ENCODE measurements at regions not wholly inside any gene's neighbourhood (a gene's known extent, or its start where the extent isn't known, plus 50 kb on each side); places are given as distances from the start of the nearest gene placed in this dataset.

- DNase-seq, result no peak
These were observed 1189.5 kb upstream of the TMEM132C start for GRCh38 chr12:127077262-127078045.

DNA sequence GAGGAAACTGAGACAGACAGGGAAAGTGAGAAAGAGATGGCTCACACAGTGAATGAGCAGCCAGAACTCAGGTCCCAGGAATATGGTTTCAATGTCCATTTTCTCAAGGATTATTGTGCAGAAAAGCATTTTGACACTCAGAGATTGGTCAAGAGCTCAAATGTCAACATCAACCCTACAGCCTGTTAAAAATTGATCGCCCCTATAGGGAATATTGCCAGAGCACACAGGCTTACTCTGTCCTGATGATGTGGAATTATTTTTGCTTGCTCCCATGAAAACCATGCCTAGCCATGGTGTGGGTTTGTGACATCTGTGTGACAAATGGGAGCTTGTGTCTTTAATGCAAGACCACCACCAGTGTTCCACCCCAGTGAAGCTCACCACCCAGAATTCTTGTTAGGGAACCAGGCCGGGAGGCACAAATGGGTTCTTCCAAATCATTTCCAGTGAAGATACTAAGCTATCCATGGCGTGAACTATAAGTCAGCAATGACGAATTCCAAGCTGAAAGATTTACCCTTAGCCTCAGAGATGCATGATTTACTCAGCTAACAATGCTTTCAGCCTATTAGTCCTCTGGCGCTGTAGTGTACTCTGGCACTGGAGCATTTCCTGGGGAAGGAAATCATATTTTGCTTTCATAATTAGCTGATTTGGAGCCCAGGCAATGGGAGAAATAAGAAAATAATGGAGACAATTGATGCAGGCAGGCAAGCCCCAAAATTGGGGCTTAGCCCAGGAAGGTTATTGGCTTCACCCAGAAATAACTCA is 1188.2 kb upstream of the TMEM132C start:
- no peak for DNase-seq

DNA sequence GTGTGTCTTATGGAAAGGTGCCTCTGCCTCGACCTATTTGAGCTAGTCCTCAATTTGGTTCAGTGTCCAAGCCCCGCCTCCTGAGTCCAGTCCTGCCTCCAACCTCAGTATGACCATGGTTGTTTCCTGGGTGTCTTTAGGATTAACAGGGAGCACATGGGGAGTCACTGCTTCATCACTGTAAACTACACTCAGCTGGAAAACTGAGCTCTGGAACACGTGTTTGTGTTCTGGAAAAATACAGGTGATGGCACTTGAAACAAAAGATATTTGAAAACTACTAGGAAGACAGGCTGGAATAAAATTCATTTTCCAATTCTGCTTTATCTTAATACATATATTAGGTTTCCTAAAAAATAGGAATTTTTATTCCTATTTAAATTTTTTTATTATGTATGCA is 1187.3 kb upstream of the TMEM132C start:
- no peak for DNase-seq

DNA sequence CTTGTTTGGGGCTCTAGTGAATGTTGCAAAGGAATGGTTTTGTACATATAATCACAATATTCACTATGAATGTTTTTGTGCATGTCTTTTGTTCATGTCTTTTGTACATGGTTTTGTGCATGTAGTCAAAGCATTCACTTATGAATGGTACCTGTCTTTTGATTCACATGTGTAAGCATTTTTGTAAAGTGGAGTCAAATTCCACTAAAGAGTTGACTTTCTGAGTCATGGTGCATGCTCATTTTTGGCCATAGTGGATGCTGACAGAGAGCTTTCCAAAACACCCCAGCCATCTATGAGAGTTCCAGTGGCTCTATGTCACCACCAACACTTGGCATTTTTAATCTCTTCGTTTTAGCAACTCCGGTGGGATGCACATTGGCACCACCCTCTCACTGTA is 1185.9 kb upstream of the TMEM132C start:
- no peak for DNase-seq

DNA sequence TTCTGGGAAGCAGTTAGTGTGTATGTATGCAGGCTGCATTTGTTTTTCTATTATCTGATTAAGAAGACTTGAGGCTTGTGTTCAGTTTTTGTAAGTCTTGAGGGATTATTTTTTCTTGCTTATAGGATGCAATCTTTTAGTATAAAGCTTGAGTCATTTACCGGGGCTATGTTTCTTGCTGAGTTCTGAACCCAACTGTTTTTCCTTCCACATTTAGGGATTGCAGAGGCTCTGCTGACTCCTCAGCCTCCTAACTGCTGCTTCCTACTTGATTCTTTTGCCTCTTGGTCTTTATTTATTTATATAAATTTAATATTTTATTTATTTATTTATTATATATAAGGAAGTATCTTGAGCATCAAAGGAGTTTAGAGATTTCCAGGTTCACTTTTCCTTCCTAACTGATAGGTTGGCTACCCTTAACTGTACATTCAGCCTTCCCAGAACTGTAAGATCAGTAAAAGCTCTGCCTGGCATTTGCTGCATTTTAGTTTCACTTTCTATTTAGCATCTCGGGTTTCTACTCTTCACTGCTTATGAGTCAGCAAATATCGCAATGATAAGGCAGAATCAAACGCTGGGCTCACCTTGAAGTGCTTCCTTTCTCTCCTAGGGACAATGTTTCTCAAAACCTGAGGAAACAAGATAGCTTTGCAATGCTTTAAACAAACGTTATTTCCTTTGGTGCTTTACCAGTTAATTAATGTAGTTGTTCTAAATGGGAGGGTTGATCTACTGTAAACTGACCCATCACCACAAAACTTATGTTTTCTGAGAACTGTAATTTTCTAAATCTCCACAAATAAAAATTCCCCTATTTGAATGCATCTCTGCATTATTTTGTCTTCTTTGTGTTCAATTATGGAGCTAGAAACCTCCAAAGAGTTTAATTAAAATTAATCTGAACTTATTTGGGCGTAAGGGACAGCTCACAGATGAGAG is 1183.7 kb upstream of the TMEM132C start:
- peak; percentile 33 for DNase-seq

DNA sequence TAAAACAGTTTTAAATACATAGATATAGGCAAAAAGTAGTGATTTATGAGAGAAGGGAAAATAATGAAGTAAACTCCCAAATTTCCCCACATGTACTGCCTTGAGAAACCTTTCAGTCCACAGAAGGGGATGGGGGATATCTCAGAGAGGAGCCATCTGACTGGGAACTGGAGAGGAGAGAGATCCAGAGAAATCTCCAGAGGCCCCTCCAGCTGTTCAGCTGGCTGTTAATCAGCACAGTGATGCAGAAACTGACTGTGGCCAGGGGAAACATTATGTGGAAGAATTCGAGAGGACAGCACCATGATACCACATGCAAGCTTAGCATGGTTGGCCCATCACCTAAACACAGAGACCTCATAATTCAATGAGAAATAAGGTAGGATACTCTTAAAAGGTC is 1165.9 kb upstream of the TMEM132C start:
- no peak for DNase-seq

- no peak for DNase-seq
These were observed 1160.9 kb upstream of the TMEM132C start for GRCh38 chr12:127106041-127106440.

DNA sequence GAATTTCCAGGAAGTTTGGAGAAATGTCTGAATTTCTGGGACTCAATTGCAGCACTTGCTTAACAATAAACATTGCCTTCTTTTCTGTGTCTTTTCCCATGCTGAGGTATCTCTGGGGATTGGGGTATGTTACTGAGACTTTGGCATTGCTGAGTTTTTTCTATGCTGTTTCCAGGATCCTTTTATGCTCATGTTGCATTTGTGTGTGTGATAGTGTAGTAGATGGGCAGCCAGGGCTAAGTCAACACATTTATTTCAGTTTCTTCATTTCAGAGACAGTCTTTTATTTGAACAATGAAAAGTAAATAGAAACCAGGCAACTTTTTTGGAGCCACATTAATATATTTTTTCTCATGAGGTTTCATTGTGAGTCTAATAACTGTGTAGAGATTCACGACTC is 1160.3 kb upstream of the TMEM132C start:
- no peak for DNase-seq

- no peak for DNase-seq
These were observed 1159.2 kb upstream of the TMEM132C start for GRCh38 chr12:127107744-127108143.

DNA sequence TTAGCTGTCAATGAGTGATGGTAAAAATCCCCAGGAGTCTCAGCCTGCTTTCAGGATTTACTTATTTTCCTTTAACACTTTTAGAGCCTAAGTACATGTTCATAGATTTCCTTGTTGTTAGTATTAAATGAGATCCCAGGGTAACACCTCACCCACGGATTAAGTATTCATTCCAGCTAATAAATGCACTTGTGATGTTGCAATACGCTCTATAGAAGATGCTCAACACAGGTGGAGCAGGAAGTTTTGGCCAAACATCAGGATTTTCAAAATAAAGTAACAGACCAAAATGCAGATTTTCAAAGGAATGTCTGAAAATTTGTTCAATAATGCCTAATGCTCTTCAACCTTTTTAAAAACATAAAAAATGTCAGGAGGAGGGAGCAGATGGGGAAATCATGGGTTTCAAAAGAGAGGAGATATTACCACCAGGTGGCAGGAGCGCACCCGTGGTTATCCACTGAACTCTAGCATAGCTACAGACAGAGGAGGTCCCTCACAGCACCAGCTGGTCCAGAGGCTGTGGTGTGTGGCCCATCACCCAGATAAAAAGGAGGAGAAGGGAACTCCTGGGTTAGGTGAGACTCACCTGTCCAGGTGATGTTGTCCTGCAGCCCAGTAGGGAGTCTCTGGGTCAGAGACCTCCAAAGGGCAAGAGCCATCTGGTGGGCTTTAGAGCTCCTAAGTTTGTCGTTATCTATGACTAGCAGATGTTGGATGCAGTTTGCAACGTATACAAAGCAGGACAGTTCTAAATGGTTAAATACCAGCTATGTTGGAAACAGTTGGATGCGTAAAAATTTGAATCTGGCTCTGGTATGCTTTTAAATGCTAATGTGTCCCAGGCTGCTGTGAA is 1158.4 kb upstream of the TMEM132C start:
- DNase-seq, result no peak

DNA sequence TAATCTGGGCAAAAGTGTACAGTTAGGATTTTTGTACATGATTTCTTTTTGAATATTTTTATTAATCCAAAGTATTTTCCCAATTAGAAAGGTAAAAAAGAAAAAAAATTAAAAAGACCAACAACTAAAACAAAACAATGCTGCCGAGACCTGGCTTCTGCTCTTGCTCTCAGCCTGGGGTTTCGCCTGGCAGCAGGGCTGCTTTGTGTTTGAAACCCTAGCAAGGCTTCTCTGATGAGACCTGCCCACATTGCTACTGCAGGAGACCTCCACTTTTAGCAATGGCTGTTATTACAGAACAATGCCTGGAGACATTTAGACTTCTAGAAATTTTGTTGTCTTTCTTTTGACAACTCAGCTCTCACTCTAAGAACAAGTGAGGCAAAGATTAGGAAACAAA is 1153.0 kb upstream of the TMEM132C start:
- no peak for DNase-seq

DNA sequence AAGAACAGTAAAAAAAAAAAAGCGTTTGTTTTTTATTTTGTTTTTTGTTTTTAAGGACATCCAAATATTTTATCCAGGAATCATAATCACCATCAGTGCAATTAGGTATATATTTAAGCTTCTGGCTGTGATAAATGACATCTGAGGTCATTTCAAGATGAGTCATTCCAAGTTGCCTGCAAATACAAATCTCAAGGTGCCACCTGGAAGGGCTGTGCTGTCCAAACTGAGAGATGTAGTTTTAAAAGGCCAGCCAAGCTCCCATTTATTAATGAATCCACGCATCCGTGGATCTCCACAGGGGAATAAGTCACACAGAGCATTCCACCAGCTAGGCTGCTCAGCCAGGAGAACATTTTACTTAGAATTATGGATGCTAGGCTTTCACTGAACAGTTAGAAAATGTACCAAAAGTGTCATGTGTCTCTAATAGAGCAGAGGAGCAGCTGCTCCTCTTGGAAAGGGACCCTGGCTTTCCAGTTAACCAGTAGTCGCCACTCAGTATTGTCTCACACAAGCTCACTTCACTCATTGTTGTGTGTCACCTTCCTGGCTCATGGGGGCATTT is 1151.4 kb upstream of the TMEM132C start:
- DNase-seq, result no peak

GRCh38 chr12:127118251-127118650 is 1148.7 kb upstream of the TMEM132C start:
- DNase-seq, result no peak

DNA sequence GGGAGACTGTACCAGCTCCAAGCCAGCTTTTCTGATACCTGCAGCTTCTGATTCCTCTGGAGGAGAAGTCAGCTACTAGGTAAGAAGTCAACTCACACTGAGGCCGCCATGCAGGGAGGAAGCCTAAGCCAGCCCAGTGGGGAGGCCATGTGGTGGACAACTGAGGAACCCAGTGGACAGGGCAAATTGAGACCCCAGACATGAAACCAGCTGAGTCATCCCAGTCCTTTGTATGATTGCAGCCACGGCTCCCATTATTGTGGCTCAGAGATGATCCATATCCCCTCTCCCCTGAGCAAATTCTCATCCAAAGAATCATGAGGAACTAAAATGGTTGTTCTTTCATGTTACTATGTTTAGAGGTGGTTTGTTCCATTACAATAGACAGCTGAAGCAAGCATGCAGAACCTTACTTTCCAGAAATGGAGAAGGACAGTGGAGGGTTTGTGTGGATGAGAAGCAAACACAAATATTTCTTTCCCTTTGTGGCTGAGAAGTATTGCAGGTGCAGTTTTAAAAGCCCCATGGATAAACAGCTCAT is 1147.3 kb upstream of the TMEM132C start:
- DNase-seq, result no peak

DNA sequence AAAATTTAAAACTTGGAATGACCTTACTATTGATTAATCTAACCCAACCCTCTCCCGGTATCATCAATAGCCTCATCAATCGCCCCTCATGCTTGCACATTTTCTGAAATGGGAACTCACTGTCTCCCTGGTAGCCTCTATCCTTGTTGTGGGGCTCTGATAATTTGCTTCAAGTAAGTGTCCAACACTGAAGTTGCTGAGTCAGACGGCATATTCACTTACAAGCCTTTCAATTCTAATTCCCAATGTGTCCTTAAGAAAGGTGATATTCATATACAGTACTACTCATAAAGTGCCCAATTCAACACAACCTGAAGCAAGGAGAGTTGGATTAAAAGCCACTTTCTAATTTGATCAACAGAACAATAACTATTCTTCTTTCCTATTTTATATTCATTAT is 1146.1 kb upstream of the TMEM132C start:
- no peak for DNase-seq

DNA sequence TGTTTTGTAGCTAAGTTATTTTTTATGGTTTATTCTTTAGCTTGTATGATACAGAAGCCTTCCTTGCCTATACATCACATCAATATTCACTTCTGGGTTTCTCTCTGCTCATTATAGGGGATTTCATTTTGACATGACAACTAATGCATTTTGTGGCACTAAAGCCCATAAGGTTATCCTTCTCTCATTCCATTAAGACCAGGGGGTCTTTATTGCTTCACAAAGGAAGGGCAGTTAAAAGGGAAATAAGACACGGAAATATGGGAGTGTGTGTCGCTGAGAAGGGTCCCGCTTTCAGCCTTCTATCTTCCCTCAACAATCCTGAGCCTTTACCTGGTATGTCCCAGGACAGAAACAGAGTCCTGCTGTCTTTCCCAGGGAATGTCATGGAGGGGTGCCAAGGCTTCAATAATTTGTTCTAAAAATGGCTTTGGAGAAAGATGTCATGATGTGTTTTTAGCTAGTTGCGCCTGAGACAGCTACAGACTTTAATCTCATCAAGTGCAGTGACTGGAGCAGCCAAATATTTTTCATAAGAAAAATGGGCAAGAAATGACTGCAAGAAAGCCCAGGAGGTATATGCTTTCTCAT is 1145.4 kb upstream of the TMEM132C start:
- no peak for DNase-seq

DNA sequence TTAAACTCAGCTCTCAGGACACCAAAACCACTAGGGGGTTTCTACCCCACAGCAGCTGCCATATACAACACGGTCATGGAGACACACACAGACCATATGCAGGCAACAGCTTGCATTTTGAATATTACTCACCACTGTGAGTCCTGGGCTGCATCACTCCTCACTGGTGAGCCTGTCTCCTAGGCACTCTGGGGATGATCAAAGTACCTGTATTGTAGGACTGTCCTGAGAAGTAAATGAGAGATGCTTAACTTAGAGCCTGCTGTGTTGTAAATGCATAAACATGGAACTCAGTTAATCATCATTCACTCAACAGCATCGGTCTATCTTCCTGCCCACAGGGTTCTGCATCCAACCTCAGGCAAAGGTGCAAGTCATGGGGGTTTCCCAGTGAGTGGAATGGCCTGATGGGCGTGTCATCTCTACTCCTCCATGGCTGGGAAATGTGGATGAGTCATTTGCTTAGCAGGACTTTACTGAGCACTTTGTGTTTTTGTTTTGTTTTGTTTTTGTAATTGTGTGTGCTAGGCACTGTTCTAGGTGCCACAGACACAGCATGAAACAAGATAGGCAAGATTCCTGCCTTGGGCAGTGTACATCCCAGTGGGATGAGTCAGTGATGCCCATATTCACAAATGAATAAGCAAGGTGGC is 1141.2 kb upstream of the TMEM132C start:
- DNase-seq, result no peak

GRCh38 chr12:127126260-127126628 is 1140.7 kb upstream of the TMEM132C start:
- DNase-seq, result no peak

DNA sequence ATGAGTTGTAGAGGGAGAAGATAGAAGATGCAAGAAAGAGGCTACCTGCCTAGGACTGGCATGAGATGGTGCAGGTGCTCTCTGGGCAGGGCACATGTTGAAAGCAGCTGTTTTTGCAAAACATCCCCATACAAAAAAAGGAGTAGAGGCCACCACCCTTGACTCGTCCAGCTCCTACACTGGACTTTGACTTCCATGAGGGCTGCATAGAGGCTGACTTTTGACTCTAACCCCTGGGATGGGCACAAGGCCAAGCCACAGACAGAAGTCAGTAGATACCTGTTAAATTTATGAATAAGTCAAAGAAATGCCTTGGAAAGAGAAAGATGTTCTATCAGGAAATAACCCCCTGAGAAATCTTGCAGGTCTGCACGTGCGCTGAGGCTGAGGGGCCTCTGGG is 1139.1 kb upstream of the TMEM132C start:
- DNase-seq, result no peak

- DNase-seq, result no peak
These were observed 1136.4 kb upstream of the TMEM132C start for GRCh38 chr12:127130506-127131124.

Data from GF-D8 (cell line).